ENCODE measurements at regions not wholly inside any gene's neighbourhood (a gene's known extent, or its start where the extent isn't known, plus 50 kb on each side); places are given as distances from the start of the nearest gene placed in this dataset.

DNA sequence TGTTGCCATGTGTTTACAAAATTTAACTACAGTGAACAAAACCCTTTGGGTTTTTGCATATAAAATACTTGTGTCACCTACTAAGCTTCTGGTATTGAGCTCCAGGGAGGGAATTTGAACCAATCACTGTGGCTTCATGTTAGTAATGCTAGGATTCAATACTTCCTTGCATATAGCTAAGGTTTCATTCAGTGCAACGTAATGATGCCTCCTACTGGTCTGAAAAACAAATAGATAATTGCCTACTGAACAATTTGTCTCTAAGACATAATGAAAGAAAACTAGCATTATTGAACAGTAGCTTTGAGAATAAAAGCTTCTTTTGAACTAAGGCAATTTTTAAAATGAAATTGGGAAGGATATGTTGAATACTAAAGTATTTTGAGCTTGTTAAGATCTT lies 244.4 kb downstream of the ZWINT start:
- intact Hi-C loops (cut with DNase I; ENCODE audit: low total_unique reads) (no loop called here), in situ Hi-C loops (cut with MboI; ENCODE audit: low pct_ligation_motif_present in 1 of 4, low pct_unique_long_range_greater_than_20kb in 1 of 4, low sequenced_read_pairs in 3 of 4) (no loop called here)
- H3K4me3 ChIP-seq: no peak overlapping the region
- no peaks in the 10 kb centered on the region for H3K27me3 ChIP-seq
- TF ChIP-seq POLR2A (IDR thresholded peaks at IDR 0.05) (no peak), POLR2AphosphoS5 (IDR thresholded peaks at IDR 0.05) (no peak)
- TF ChIP-seq, protein P1, sequence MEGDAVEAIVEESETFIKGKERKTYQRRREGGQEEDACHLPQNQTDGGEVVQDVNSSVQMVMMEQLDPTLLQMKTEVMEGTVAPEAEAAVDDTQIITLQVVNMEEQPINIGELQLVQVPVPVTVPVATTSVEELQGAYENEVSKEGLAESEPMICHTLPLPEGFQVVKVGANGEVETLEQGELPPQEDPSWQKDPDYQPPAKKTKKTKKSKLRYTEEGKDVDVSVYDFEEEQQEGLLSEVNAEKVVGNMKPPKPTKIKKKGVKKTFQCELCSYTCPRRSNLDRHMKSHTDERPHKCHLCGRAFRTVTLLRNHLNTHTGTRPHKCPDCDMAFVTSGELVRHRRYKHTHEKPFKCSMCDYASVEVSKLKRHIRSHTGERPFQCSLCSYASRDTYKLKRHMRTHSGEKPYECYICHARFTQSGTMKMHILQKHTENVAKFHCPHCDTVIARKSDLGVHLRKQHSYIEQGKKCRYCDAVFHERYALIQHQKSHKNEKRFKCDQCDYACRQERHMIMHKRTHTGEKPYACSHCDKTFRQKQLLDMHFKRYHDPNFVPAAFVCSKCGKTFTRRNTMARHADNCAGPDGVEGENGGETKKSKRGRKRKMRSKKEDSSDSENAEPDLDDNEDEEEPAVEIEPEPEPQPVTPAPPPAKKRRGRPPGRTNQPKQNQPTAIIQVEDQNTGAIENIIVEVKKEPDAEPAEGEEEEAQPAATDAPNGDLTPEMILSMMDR (IDR thresholded peaks at IDR 0.05): no peak
- H3K4me1 ChIP-seq: no peaks in the 10 kb centered on the region
- no peaks in the 10 kb centered on the region for H3K9me3 ChIP-seq
- no peaks in the 10 kb centered on the region for H3K36me3 ChIP-seq
- WGBS, 2 donors (ENCODE audit: low coverage in 1 of 2): 12 to 50% methylated on average over 1 of the region's 1 CpG
- DNase-seq: no peak
- no peak overlapping the region for H3K27ac ChIP-seq

DNA sequence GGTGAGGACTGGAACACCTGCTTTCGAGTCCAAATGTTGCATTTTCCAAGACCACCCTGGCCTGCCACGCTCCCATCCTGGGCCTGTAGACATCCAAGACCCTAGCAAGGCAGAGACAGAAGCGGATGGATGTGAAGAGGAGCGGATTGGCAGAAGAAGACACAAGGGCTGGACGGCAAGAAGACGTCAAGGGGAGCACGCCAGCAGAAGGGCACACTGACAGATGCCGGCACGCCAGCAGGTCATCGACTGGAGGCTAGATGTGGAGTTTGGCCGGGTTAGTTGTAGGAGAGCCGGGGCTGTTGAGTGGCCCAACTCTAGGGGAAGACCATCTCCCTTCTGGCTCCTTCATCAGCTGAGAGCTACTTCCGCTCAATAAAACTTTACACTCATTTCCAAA lies 251.6 kb downstream of the ZWINT start:
- no peaks in the 10 kb centered on the region for H3K4me1 ChIP-seq

DNA sequence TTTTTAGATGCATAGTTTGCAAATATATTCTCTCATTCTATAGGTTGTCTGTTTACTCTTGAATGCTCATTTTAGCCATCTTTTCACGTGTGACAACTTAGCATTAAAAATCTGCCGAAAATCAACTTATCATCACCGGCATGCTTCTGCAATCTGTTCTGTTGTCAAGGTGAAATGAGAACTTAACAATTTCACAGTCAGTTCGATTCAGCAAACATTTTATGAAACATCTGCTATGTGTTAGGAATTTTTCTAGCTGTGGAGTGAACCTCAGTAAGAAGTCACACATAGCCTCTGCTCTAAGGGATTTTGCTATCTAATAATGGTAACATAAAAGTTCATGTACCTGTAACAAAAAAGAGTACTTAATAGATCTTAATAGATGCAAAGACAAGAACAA lies 256.1 kb downstream of the ZWINT start:
- no peaks in the 10 kb centered on the region for H3K4me1 ChIP-seq
- H3K36me3 ChIP-seq: no peaks in the 10 kb centered on the region
- no peaks in the 10 kb centered on the region for H3K27me3 ChIP-seq
- H3K4me3 ChIP-seq: no peak overlapping the region
- no peak overlapping the region for H3K27ac ChIP-seq
- TF ChIP-seq EP300 (IDR thresholded peaks at IDR 0.05; ENCODE audit: low read depth): no peak
- TF ChIP-seq POLR2A (IDR thresholded peaks at IDR 0.05): no peak
- TF ChIP-seq, protein P1 (IDR thresholded peaks at IDR 0.05): no peak
- no peak for TF ChIP-seq POLR2AphosphoS5 (IDR thresholded peaks at IDR 0.05)
- H3K9me3 ChIP-seq: no peaks in the 10 kb centered on the region
- intact Hi-C loops (cut with DNase I; ENCODE audit: low total_unique reads) (no loop called here), in situ Hi-C loops (cut with MboI; ENCODE audit: low pct_ligation_motif_present in 1 of 4, low pct_unique_long_range_greater_than_20kb in 1 of 4, low sequenced_read_pairs in 3 of 4) (no loop called here)
- 61 to 75% methylated on average over 4 of the region's 4 CpGs for WGBS, 2 donors (ENCODE audit: low coverage in 1 of 2)
- no peak for DNase-seq

More for the DNA sequence above, 251.6 kb downstream of the ZWINT start:
- Histone ChIP-seq H3K36me3 (no peaks in the 10 kb centered on the region), H3K27me3 (no peaks in the 10 kb centered on the region), H3K4me3 (no peak overlapping the region), H3K27ac (no peak overlapping the region), H3K9me3 (no peaks in the 10 kb centered on the region)
- no peak for TF ChIP-seq EP300 (IDR thresholded peaks at IDR 0.05; ENCODE audit: low read depth)
- no peak for TF ChIP-seq POLR2AphosphoS5 (IDR thresholded peaks at IDR 0.05)
- TF ChIP-seq POLR2A (IDR thresholded peaks at IDR 0.05): no peak
- TF ChIP-seq, protein P1 (IDR thresholded peaks at IDR 0.05): no peak
- DNase-seq: no peak
- 92 to 94% methylated on average over 9 to 13 of the region's 13 CpGs for WGBS, 2 donors (ENCODE audit: low coverage in 1 of 2)
- in situ Hi-C loops (cut with MboI; ENCODE audit: low pct_ligation_motif_present in 1 of 4, low pct_unique_long_range_greater_than_20kb in 1 of 4, low sequenced_read_pairs in 3 of 4): no loop called here
- intact Hi-C loops (cut with DNase I; ENCODE audit: low total_unique reads): no loop called here

DNA sequence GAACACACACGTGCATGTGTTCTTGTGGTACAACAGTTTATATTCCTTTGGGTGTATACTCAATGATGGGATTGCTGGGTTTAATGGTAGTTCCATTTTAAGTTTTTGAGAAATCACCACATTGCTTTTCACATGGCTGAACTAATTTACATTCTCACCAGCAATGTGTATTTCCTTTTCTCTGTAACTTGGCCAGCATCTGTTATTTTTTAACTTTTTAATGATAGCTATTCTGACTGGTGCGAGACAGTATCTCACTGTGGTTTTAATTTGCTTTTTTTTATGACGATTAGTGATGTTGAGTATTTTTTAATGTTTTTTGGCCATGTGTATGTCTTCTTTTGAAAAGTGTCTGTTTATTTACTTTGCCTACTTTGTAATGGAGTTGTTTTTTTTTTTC lies 256.6 kb downstream of the ZWINT start:
- intact Hi-C loops (cut with DNase I; ENCODE audit: low total_unique reads) (no loop called here), in situ Hi-C loops (cut with MboI; ENCODE audit: low pct_ligation_motif_present in 1 of 4, low pct_unique_long_range_greater_than_20kb in 1 of 4, low sequenced_read_pairs in 3 of 4) (no loop called here)
- 38 to 39% methylated on average over 3 of the region's 3 CpGs for WGBS, 2 donors (ENCODE audit: low coverage in 1 of 2)
- H3K27ac ChIP-seq: no peak overlapping the region
- no peaks in the 10 kb centered on the region for H3K27me3 ChIP-seq
- H3K36me3 ChIP-seq: no peaks in the 10 kb centered on the region
- H3K4me1 ChIP-seq: no peaks in the 10 kb centered on the region
- no peak overlapping the region for H3K4me3 ChIP-seq
- TF ChIP-seq POLR2AphosphoS5 (IDR thresholded peaks at IDR 0.05) (no peak), EP300 (IDR thresholded peaks at IDR 0.05; ENCODE audit: low read depth) (no peak), POLR2A (IDR thresholded peaks at IDR 0.05) (no peak)
- TF ChIP-seq, protein P1 (IDR thresholded peaks at IDR 0.05): no peak
- no peak for DNase-seq
- no peaks in the 10 kb centered on the region for H3K9me3 ChIP-seq
